Esophagus muscularis mucosa (tissue), 3 donors: ENCODE measurements at regions not wholly inside any gene's neighbourhood (a gene's known extent, or its start where the extent isn't known, plus 50 kb on each side); places are given as distances from the start of the nearest gene placed in this dataset.

Experiments used
- POLR2AphosphoS5 ChIP-seq, 2 donors: sonication (generic); formaldehyde crosslinking; IDR thresholded peaks; one replicate each; pipeline ENCODE4 v1.6.1; 2017; ENCODE audit warnings: antibody characterized with exemption in 2 of 2
- TF ChIP-seq, protein P1 (sequence below), 3 experiments: fragments of 200-600 bp in 2 of 3; fragments of 450-650 bp in 1 of 3; sonication (generic) in 2 of 3; IDR thresholded peaks; one replicate each; pipeline ENCODE4 v1.5.1; 2017 to 2019; ENCODE audit warnings: antibody characterized with exemption in 3 of 3, mild to moderate bottlenecking in 2 of 3, moderate library complexity in 1 of 3

DNA sequence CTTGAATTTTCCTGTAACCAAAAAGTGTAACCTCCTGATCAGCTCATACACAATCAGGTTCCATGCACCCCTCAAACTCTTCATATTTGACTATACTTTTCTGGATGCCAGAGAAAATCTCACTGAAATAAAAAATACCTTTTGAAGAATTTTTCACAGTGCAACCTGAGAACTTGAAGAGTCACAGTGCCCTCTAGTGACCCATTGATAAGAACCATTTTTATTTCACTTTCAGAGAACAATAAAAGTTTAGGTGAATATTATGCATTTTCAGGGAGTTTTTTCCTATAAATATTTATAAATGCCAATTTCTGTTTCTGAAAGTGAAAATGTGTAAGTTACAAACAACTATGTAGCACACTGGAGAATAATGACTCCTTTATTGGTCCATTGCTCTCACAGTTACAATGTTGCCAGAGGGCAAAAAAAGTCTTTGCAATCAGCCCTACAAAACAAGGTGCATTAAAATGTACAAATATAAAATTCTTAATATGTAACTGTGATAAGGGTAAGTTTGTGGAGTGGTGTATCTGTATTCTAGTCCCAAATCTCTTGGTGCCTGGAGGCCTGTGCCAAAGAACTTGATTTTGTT lies 153.6 kb upstream of the INTU start:
- TF ChIP-seq, protein P1, sequence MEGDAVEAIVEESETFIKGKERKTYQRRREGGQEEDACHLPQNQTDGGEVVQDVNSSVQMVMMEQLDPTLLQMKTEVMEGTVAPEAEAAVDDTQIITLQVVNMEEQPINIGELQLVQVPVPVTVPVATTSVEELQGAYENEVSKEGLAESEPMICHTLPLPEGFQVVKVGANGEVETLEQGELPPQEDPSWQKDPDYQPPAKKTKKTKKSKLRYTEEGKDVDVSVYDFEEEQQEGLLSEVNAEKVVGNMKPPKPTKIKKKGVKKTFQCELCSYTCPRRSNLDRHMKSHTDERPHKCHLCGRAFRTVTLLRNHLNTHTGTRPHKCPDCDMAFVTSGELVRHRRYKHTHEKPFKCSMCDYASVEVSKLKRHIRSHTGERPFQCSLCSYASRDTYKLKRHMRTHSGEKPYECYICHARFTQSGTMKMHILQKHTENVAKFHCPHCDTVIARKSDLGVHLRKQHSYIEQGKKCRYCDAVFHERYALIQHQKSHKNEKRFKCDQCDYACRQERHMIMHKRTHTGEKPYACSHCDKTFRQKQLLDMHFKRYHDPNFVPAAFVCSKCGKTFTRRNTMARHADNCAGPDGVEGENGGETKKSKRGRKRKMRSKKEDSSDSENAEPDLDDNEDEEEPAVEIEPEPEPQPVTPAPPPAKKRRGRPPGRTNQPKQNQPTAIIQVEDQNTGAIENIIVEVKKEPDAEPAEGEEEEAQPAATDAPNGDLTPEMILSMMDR (IDR thresholded peaks at IDR 0.05): peak; percentile 48 to 57 (median 48)
- no peak for TF ChIP-seq POLR2AphosphoS5 (IDR thresholded peaks at IDR 0.05)
